ENCODE measurements at regions not wholly inside any gene's neighbourhood (a gene's known extent, or its start where the extent isn't known, plus 50 kb on each side); places are given as distances from the start of the nearest gene placed in this dataset.
"Not testable (repeated sequence)": the region's sequence is repeated elsewhere in the genome, so short reads cannot be mapped to it uniquely, and the experiment has no call there.

GRCh38 chr7:65563333-65563732 is 189.7 kb downstream of the ZNF92 start:
- not testable (repeated sequence) for TF ChIP-seq MXI1 (IDR thresholded peaks at IDR 0.05; ENCODE audit: borderline replicate concordance, low read depth, low read length); CTCF (conservative IDR thresholded peaks at IDR 0.05; ENCODE audit: low read depth, low read length); CHD1 (IDR thresholded peaks at IDR 0.05; ENCODE audit: low read depth, low read length)

All from IMR-90 (cell line).